H9 (cell line): ENCODE measurements at regions not wholly inside any gene's neighbourhood (a gene's known extent, or its start where the extent isn't known, plus 50 kb on each side); places are given as distances from the start of the nearest gene placed in this dataset.

Experiments
- DNase-seq: peaks from one replicate; pipeline ENCODE4 v3.0.0-alpha.2; 2017
- H2AFZ ChIP-seq: one replicate; pipeline ENCODE4 v1.6.1; 2013; ENCODE audit warnings: mild to moderate bottlenecking, low read length, control low read depth, moderate library complexity
- H2AK5ac ChIP-seq: 2 replicates; pipeline ENCODE4 v1.6.1; 2013; ENCODE audit warnings: low read length, control low read depth, mixed read lengths; ENCODE audit not compliant: insufficient read length
- H2BK120ac ChIP-seq: one replicate; pipeline ENCODE4 v1.6.1; 2013; ENCODE audit warnings: low read depth, mild to moderate bottlenecking, low read length, control low read depth, inconsistent platforms; ENCODE audit not compliant: poor library complexity, severe bottlenecking
- H2BK12ac ChIP-seq: 2 replicates; pipeline ENCODE4 v1.6.1; 2013; ENCODE audit warnings: low read length, control low read depth, mixed read lengths, low read depth; ENCODE audit not compliant: insufficient read length
- H2BK15ac ChIP-seq: 2 replicates; pipeline ENCODE4 v1.6.1; 2013; ENCODE audit warnings: low read depth, low read length, control low read depth
- H2BK20ac ChIP-seq: one replicate; pipeline ENCODE4 v1.6.1; 2013; ENCODE audit warnings: low read depth, mild to moderate bottlenecking, low read length, control low read depth, inconsistent platforms; ENCODE audit not compliant: poor library complexity, severe bottlenecking
- H2BK5ac ChIP-seq: 2 replicates; pipeline ENCODE4 v1.6.1; 2013; ENCODE audit warnings: low read length, control low read depth, mixed read lengths; ENCODE audit not compliant: insufficient read length
- H3K14ac ChIP-seq: 2 replicates; pipeline ENCODE4 v1.6.1; 2013; ENCODE audit warnings: low read length, control low read depth; ENCODE audit not compliant: insufficient read depth
- H3K18ac ChIP-seq: 2 replicates; pipeline ENCODE4 v1.6.1; 2013; ENCODE audit warnings: low read depth, mild to moderate bottlenecking, mixed read lengths, low read length, control low read depth; ENCODE audit not compliant: insufficient read length
- H3K23ac ChIP-seq: 2 replicates; pipeline ENCODE4 v1.6.1; 2013; ENCODE audit warnings: low read length, control low read depth, mixed read lengths, low read depth; ENCODE audit not compliant: insufficient read length
- H3K23me2 ChIP-seq: 2 replicates; pipeline ENCODE4 v1.6.1; 2013; ENCODE audit warnings: low read depth, mild to moderate bottlenecking, mixed read lengths, low read length, control low read depth; ENCODE audit not compliant: insufficient read length, poor library complexity, severe bottlenecking
- H3K27ac ChIP-seq: 2 replicates; pipeline ENCODE4 v1.5.1; 2013; ENCODE audit warnings: low read length, control low read depth, mixed read lengths, low read depth; ENCODE audit not compliant: insufficient read length
- H3K27me3 ChIP-seq: 2 replicates; pipeline ENCODE4 v1.6.1; 2013; ENCODE audit warnings: low read length, control low read depth, inconsistent platforms; ENCODE audit not compliant: insufficient read depth
- H3K4ac ChIP-seq: 2 replicates; pipeline ENCODE4 v1.6.1; 2013; ENCODE audit warnings: low read depth, mild to moderate bottlenecking, control low read depth, inconsistent platforms, low read length, moderate library complexity
- H3K4me1 ChIP-seq: 2 replicates; pipeline ENCODE4 v1.6.1; 2013; ENCODE audit warnings: low read length, control low read depth, inconsistent platforms; ENCODE audit not compliant: insufficient read depth
- H3K4me2 ChIP-seq: 2 replicates; pipeline ENCODE4 v1.6.1; 2013; ENCODE audit warnings: low read length, control low read depth, mixed read lengths; ENCODE audit not compliant: insufficient read length, insufficient read depth
- H3K56ac ChIP-seq: 2 replicates; pipeline ENCODE4 v1.6.1; 2013; ENCODE audit warnings: low read depth, mild to moderate bottlenecking, mixed read lengths, low read length, control low read depth; ENCODE audit not compliant: insufficient read length
- H3K79me1 ChIP-seq: 2 replicates; pipeline ENCODE4 v1.6.1; 2013; ENCODE audit warnings: low read depth, mild to moderate bottlenecking, moderate library complexity, low read length, control low read depth, inconsistent platforms; ENCODE audit not compliant: insufficient read depth, poor library complexity, severe bottlenecking
- H3K79me2 ChIP-seq: 2 replicates; pipeline ENCODE4 v1.6.1; 2013; ENCODE audit warnings: low read length, control low read depth, inconsistent platforms; ENCODE audit not compliant: insufficient read depth
- H3K9ac ChIP-seq: 2 replicates; pipeline ENCODE4 v1.6.1; 2013; ENCODE audit warnings: low read length, control low read depth, mixed read lengths; ENCODE audit not compliant: insufficient read length; ENCODE audit errors: extremely low read depth
- H3K9me3 ChIP-seq: one replicate; pipeline ENCODE4 v1.6.1; 2013; ENCODE audit warnings: low read depth, low read length, inconsistent platforms; ENCODE audit not compliant: control insufficient read depth
- H3T11ph ChIP-seq: one replicate; pipeline ENCODE4 v1.6.1; 2013; ENCODE audit warnings: mild to moderate bottlenecking, low read length, control low read depth, inconsistent platforms
- H4K20me1 ChIP-seq: one replicate; pipeline ENCODE4 v1.6.1; 2013; ENCODE audit not compliant: control insufficient read depth, insufficient read length, insufficient read depth
- H4K5ac ChIP-seq: 2 replicates; pipeline ENCODE4 v1.6.1; 2013; ENCODE audit warnings: low read depth, mild to moderate bottlenecking, mixed read lengths, low read length, control low read depth; ENCODE audit not compliant: insufficient read length
- H4K8ac ChIP-seq: replicated peaks from 2 replicates; pipeline ENCODE4 v1.6.1; 2013; ENCODE audit warnings: low read length, control low read depth, mixed read lengths, low read depth; ENCODE audit not compliant: insufficient read length
- H4K91ac ChIP-seq: 2 replicates; pipeline ENCODE4 v1.6.1; 2013; ENCODE audit warnings: low read depth, mild to moderate bottlenecking, moderate library complexity, mixed read lengths, low read length, control low read depth; ENCODE audit not compliant: insufficient read length
- H3K27ac Mint-ChIP-seq, 3 experiments: 2 replicates in 2 of 3; 3 replicates in 1 of 3; pipeline ENCODE4 v1.8.0; 2020 to 2021; ENCODE audit warnings: mixed read lengths in 3 of 3, mild to moderate bottlenecking in 1 of 3, moderate library complexity in 1 of 3
- H3K27me3 Mint-ChIP-seq: 2 replicates; pipeline ENCODE4 v1.8.0; 2021; ENCODE audit warnings: low read depth, mild to moderate bottlenecking, moderate library complexity, mixed read lengths
- H3K36me3 Mint-ChIP-seq, 3 experiments: 2 replicates in 2 of 3; 3 replicates in 1 of 3; pipeline ENCODE4 v1.8.0; 2020 to 2021; ENCODE audit warnings: low read depth in 3 of 3, mixed read lengths in 3 of 3; ENCODE audit not compliant: insufficient read depth in 1 of 3
- H3K4me1 Mint-ChIP-seq, 2 experiments: 2 replicates each; pipeline ENCODE4 v1.8.0; 2020; ENCODE audit warnings: mixed read lengths in 2 of 2
- H3K4me3 Mint-ChIP-seq, 2 experiments: 2 replicates in 1 of 2; 3 replicates in 1 of 2; pipeline ENCODE4 v1.8.0; 2020 to 2021; ENCODE audit warnings: mild to moderate bottlenecking in 2 of 2, mixed read lengths in 2 of 2, moderate library complexity in 1 of 2
- H3K9me3 Mint-ChIP-seq, 2 experiments: 2 replicates in 1 of 2; 3 replicates in 1 of 2; pipeline ENCODE4 v1.8.0; 2020; ENCODE audit warnings: mild to moderate bottlenecking in 2 of 2, mixed read lengths in 2 of 2, moderate library complexity in 1 of 2
- WGBS: extraction: QIAGEN DNeasy Blood & Tissue Kit; methylation state at CpG from one replicate; pipeline ENCODE4 v1.1.7; 2013; ENCODE audit warnings: missing lambda C conversion rate, low lambda C conversion rate, mixed read lengths; ENCODE audit not compliant: insufficient read length; ENCODE audit errors: extremely low coverage; 5-methylcytosine and 5-hydroxymethylcytosine counted together
- TF ChIP-seq, protein P1 (sequence below): fragments of 200-600 bp; sonication (generic); conservative IDR thresholded peaks from 3 replicates; pipeline ENCODE4 v1.8.0; 2021; ENCODE audit warnings: antibody characterized with exemption, mild to moderate bottlenecking

DNA sequence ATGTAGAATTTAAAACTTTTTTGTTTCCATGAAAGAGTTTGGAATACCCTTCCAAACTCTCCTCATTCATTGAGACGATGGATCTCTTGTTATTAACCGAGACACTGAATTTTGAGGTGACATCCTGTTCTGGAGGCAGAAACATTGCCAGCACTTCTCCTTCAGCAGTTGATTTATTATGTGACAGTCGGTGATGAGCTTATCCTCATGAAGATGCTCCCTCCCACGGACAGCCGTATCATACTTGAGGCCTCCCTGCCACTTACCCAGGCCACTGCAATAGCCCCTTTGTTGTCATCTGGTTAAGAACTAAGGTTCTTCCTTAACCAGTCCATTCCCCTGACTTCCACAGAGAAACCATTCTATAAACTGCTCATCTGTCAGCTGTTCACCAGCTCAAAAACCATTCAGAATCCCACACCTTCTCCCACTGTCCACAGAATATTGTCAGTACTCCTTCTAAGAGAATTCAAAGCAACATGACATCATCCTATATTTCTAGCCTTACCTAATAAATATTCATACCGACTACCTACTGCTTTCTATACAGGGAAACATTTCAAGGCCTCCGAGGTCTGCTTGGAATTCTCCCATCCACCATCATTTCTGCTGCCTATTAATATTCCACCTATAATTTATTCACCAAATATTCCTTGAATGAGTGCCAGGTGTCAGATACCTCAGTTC is 139.0 kb upstream of the TRIB2 start:
- H3K9me3 Mint-ChIP-seq, result no peaks in the 10 kb centered on the region; a peak in 1 of 5 replicates
- Histone ChIP-seq H3K14ac (no peak overlapping the region), H4K20me1 (no peaks in the 10 kb centered on the region), H2BK20ac (no peak overlapping the region), H2AFZ (no peak overlapping the region), H2BK15ac (no peak overlapping the region), H3K23me2 (no peaks in the 10 kb centered on the region), H3K9ac (no peak overlapping the region), H3K27ac (no peak overlapping the region), H4K5ac (no peak overlapping the region), H4K8ac (no peak overlapping the region), H3K4ac (no peak overlapping the region), H3K79me1 (no peaks in the 10 kb centered on the region), H2BK120ac (no peak overlapping the region), H2BK12ac (no peak overlapping the region), H3T11ph (no peak overlapping the region), H3K18ac (no peak overlapping the region), H3K23ac (no peak overlapping the region), H3K9me3 (no peaks in the 10 kb centered on the region), H3K56ac (no peak overlapping the region), H3K27me3 (no peaks in the 10 kb centered on the region), H3K4me2 (no peak overlapping the region), H2AK5ac (no peak overlapping the region), H4K91ac (no peak overlapping the region), H3K4me1 (no peaks in the 10 kb centered on the region), H3K79me2 (no peaks in the 10 kb centered on the region), H2BK5ac (no peak overlapping the region)
- no peak overlapping the region for H3K4me3 Mint-ChIP-seq
- H3K27me3 Mint-ChIP-seq, result no peaks in the 10 kb centered on the region
- H3K4me1 Mint-ChIP-seq, result peaks cover 4 to 13% of the 10 kb centered on the region in 2 experiments; a peak in 2 of 4 replicates
- no peaks in the 10 kb centered on the region for H3K36me3 Mint-ChIP-seq
- TF ChIP-seq, protein P1, sequence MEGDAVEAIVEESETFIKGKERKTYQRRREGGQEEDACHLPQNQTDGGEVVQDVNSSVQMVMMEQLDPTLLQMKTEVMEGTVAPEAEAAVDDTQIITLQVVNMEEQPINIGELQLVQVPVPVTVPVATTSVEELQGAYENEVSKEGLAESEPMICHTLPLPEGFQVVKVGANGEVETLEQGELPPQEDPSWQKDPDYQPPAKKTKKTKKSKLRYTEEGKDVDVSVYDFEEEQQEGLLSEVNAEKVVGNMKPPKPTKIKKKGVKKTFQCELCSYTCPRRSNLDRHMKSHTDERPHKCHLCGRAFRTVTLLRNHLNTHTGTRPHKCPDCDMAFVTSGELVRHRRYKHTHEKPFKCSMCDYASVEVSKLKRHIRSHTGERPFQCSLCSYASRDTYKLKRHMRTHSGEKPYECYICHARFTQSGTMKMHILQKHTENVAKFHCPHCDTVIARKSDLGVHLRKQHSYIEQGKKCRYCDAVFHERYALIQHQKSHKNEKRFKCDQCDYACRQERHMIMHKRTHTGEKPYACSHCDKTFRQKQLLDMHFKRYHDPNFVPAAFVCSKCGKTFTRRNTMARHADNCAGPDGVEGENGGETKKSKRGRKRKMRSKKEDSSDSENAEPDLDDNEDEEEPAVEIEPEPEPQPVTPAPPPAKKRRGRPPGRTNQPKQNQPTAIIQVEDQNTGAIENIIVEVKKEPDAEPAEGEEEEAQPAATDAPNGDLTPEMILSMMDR, result no peak
- H3K27ac Mint-ChIP-seq, result no peak overlapping the region
- DNase-seq, result no peak
- no CpG with 5 or more reads among the region's 7 CpGs for WGBS
